HepG2 (cell line): ENCODE measurements at regions not wholly inside any gene's neighbourhood (a gene's known extent, or its start where the extent isn't known, plus 50 kb on each side); places are given as distances from the start of the nearest gene placed in this dataset.

Experiments
- EP300 ChIP-seq, 3 experiments: sonication (generic) in 1 of 3; formaldehyde crosslinking in 1 of 3; IDR thresholded peaks; 2 replicates each; pipeline versions ENCODE4 v1.5.1 to v1.6.1; 2011 to 2020; ENCODE audit warnings: low read depth in 2 of 3, low read length in 2 of 3, borderline replicate concordance in 1 of 3, improper control_type of control experiment in 1 of 3, mild to moderate bottlenecking in 1 of 3, missing genetic modification reagents in 1 of 3, moderate library complexity in 1 of 3
- FOXO1 ChIP-seq: sonication (generic); formaldehyde crosslinking; IDR thresholded peaks from 2 replicates; pipeline ENCODE4 v1.4.0; 2020; ENCODE audit warnings: missing genetic modification reagents
- HOMEZ ChIP-seq: IDR thresholded peaks from 2 replicates; pipeline ENCODE4 v1.6.1; 2016; ENCODE audit warnings: low read depth
- PAXIP1 ChIP-seq: sonication (generic); formaldehyde crosslinking; conservative IDR thresholded peaks from 2 replicates; pipeline ENCODE4 v1.4.0; 2020; ENCODE audit warnings: mild to moderate bottlenecking, missing genetic modification reagents, moderate library complexity
- SATB2 ChIP-seq: sonication (generic); formaldehyde crosslinking; IDR thresholded peaks from 2 replicates; pipeline ENCODE4 v1.5.0; 2020; ENCODE audit warnings: missing genetic modification reagents
- ZC3H13 ChIP-seq: sonication (generic); formaldehyde crosslinking; IDR thresholded peaks from 2 replicates; pipeline ENCODE4 v1.8.1; 2023; ENCODE audit warnings: mild to moderate bottlenecking, missing genetic modification reagents, moderate library complexity
- ZNF513 ChIP-seq: sonication (generic); formaldehyde crosslinking; conservative IDR thresholded peaks from 2 replicates; pipeline ENCODE4 v1.5.0; 2020; ENCODE audit warnings: missing genetic modification reagents

- TF ChIP-seq HOMEZ (peak; percentile 87), SATB2 (CRISPR knock-in tag) (no peak), EP300 (IDR thresholded peaks at IDR 0.05; ENCODE audit: low read depth in 2 of 2, low read length in 2 of 2) (peak in 1 of 2 experiments; percentile 83; a peak in 2 of 4 replicates), EP300 (CRISPR knock-in tag; IDR thresholded peaks at IDR 0.05; ENCODE audit: borderline replicate concordance) (no peak; the same call in 1 of the 2 replicates), ZNF513 (CRISPR knock-in tag) (no peak), PAXIP1 (CRISPR knock-in tag) (peak; percentile 59), FOXO1 (CRISPR knock-in tag) (peak; percentile 58), ZC3H13 (CRISPR knock-in tag) (no peak)
Measured at GRCh38 chr5:92998456-92998855, 582.6 kb downstream of the NR2F1-AS1 start (continued).
